Osteocyte (in vitro differentiated cells): ENCODE measurements at regions not wholly inside any gene's neighbourhood (a gene's known extent, or its start where the extent isn't known, plus 50 kb on each side); places are given as distances from the start of the nearest gene placed in this dataset.

Experiments used
- DNase-seq: peaks from one replicate; pipeline ENCODE4 v3.0.0; 2021; ENCODE audit warnings: mixed read lengths; ENCODE audit not compliant: unreplicated experiment; ENCODE audit errors: extremely low spot score
- H3K27ac Mint-ChIP-seq: one replicate; pipeline ENCODE4 v1.8.0; 2021; ENCODE audit warnings: mild to moderate bottlenecking, mixed read lengths; ENCODE audit not compliant: unreplicated experiment
- H3K27me3 Mint-ChIP-seq: one replicate; pipeline ENCODE4 v1.8.0; 2021; ENCODE audit warnings: mixed read lengths; ENCODE audit not compliant: unreplicated experiment
- H3K36me3 Mint-ChIP-seq: one replicate; pipeline ENCODE4 v1.8.0; 2021; ENCODE audit warnings: mixed read lengths; ENCODE audit not compliant: unreplicated experiment
- H3K4me1 Mint-ChIP-seq: one replicate; pipeline ENCODE4 v1.8.0; 2021; ENCODE audit warnings: mixed read lengths; ENCODE audit not compliant: unreplicated experiment
- H3K4me3 Mint-ChIP-seq: one replicate; pipeline ENCODE4 v1.8.0; 2021; ENCODE audit warnings: mild to moderate bottlenecking, moderate library complexity, mixed read lengths; ENCODE audit not compliant: unreplicated experiment
- H3K9me3 Mint-ChIP-seq: one replicate; pipeline ENCODE4 v1.8.0; 2021; ENCODE audit warnings: mixed read lengths; ENCODE audit not compliant: unreplicated experiment
- CTCF ChIP-seq: fragments of 200-600 bp; sonication (generic); IDR thresholded peaks from 2 replicates; pipeline ENCODE4 v1.5.0; 2021; ENCODE audit warnings: antibody characterized with exemption, mild to moderate bottlenecking, moderate library complexity

GRCh38 chr1:30314591-30314990 is 408.8 kb downstream of the MATN1 start:
- no peaks in the 10 kb centered on the region for H3K36me3 Mint-ChIP-seq
- no peaks in the 10 kb centered on the region for H3K4me1 Mint-ChIP-seq
- no peak overlapping the region for H3K27ac Mint-ChIP-seq
- DNase-seq = no peak
- no peak overlapping the region for H3K4me3 Mint-ChIP-seq
- no peaks in the 10 kb centered on the region for H3K9me3 Mint-ChIP-seq
- no peaks in the 10 kb centered on the region for H3K27me3 Mint-ChIP-seq
- TF ChIP-seq CTCF = no peak

GRCh38 chr1:30313584-30313983 is 409.8 kb downstream of the MATN1 start:
- Mint-ChIP-seq H3K36me3 (no peaks in the 10 kb centered on the region), H3K4me3 (no peak overlapping the region), H3K9me3 (no peaks in the 10 kb centered on the region), H3K27me3 (no peaks in the 10 kb centered on the region), H3K27ac (no peak overlapping the region), H3K4me1 (no peaks in the 10 kb centered on the region)
- no peak for TF ChIP-seq CTCF
- DNase-seq = peak; percentile 63

GRCh38 chr1:30313176-30313575 is 410.2 kb downstream of the MATN1 start:
- DNase-seq = peak; percentile 57
- no peak overlapping the region for H3K4me3 Mint-ChIP-seq
- no peaks in the 10 kb centered on the region for H3K27me3 Mint-ChIP-seq
- H3K4me1 Mint-ChIP-seq = no peaks in the 10 kb centered on the region
- no peak overlapping the region for H3K27ac Mint-ChIP-seq
- no peaks in the 10 kb centered on the region for H3K9me3 Mint-ChIP-seq
- H3K36me3 Mint-ChIP-seq = no peaks in the 10 kb centered on the region
- TF ChIP-seq CTCF = no peak

- peak; percentile 66 for DNase-seq
- Mint-ChIP-seq H3K36me3 (no peaks in the 10 kb centered on the region), H3K4me1 (no peaks in the 10 kb centered on the region), H3K9me3 (no peaks in the 10 kb centered on the region), H3K27ac (no peak overlapping the region), H3K4me3 (no peak overlapping the region), H3K27me3 (no peaks in the 10 kb centered on the region)
- no peak for TF ChIP-seq CTCF
Measured at GRCh38 chr1:30312226-30312625, 411.2 kb downstream of the MATN1 start.

- no peak for TF ChIP-seq CTCF
- Mint-ChIP-seq H3K36me3 (no peaks in the 10 kb centered on the region), H3K27ac (no peak overlapping the region), H3K4me1 (no peaks in the 10 kb centered on the region), H3K4me3 (no peak overlapping the region), H3K9me3 (no peaks in the 10 kb centered on the region), H3K27me3 (no peaks in the 10 kb centered on the region)
- DNase-seq = peak; percentile 64
Measured at GRCh38 chr1:30311749-30312148, 411.6 kb downstream of the MATN1 start.
